ENCODE measurements at regions not wholly inside any gene's neighbourhood (a gene's known extent, or its start where the extent isn't known, plus 50 kb on each side); places are given as distances from the start of the nearest gene placed in this dataset.

DNA sequence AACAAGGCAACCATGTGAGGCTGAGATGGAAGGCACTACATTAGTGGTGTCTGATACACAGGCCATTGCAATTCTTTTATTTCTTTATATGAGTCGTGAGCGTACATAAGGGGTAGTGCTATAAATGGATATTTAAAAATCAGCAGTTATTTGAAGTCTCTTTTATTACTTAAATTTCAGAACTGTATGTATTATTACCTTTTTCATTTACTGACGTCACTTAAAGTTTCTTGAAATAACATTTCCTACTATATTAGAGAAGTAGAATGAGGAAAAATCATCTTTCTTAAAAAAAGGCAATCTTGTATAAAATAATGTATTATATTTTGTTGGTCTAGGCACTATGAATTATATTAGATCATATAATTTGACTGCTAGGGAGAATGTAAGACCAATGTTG is 280.9 kb upstream of the CYLC2 start:
- no peak for TF ChIP-seq POLR2A (IDR thresholded peaks at IDR 0.05)
- TF ChIP-seq, protein P1, sequence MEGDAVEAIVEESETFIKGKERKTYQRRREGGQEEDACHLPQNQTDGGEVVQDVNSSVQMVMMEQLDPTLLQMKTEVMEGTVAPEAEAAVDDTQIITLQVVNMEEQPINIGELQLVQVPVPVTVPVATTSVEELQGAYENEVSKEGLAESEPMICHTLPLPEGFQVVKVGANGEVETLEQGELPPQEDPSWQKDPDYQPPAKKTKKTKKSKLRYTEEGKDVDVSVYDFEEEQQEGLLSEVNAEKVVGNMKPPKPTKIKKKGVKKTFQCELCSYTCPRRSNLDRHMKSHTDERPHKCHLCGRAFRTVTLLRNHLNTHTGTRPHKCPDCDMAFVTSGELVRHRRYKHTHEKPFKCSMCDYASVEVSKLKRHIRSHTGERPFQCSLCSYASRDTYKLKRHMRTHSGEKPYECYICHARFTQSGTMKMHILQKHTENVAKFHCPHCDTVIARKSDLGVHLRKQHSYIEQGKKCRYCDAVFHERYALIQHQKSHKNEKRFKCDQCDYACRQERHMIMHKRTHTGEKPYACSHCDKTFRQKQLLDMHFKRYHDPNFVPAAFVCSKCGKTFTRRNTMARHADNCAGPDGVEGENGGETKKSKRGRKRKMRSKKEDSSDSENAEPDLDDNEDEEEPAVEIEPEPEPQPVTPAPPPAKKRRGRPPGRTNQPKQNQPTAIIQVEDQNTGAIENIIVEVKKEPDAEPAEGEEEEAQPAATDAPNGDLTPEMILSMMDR (IDR thresholded peaks at IDR 0.05), result no peak
- no peak for TF ChIP-seq EP300 (IDR thresholded peaks at IDR 0.05)
- no peak for TF ChIP-seq POLR2AphosphoS5 (IDR thresholded peaks at IDR 0.05)
